ENCODE measurements at regions not wholly inside any gene's neighbourhood (a gene's known extent, or its start where the extent isn't known, plus 50 kb on each side); places are given as distances from the start of the nearest gene placed in this dataset.

DNA sequence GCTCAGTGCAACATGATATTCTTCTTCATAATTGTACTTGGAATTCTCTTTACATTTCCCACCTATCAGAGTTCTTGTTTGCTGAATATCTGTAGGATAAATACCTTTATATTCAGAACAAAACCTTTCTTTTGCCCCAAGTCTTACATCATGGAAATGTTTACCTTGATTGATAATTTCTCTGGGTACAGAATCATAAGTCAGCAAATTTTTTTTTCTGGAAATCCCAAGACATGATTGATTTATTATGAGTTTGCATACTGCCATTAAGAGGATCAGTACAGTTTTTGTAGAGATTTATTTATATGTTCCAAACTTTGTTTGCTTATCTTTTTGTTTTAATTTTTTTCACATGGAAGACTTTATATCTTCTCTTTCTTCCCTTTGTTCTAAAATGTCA is 699.8 kb upstream of the KIF2B start:
- CTCF ChIA-PET: no interaction called here
- Histone ChIP-seq H3K9me1 (replicated peaks; ENCODE audit: control insufficient read depth, extremely low read depth, insufficient read depth, low read length) (no peaks in the 10 kb centered on the region), H2AFZ (ENCODE audit: low read depth, low read length) (no peak overlapping the region), H3K27ac (ENCODE audit: insufficient read depth, low read depth, low read length) (no peak overlapping the region), H3K9me3 (replicated peaks; ENCODE audit: control insufficient read depth, insufficient read depth, low read length) (no peaks in the 10 kb centered on the region), H3K4me1 (ENCODE audit: control insufficient read depth, extremely low read depth, insufficient read depth, low read length) (no peaks in the 10 kb centered on the region), H3K4me3 (replicated peaks in 1 of 3; ENCODE audit: insufficient read depth in 1 of 3, low read depth in 1 of 3, low read length in 3 of 3) (no peak overlapping the region), H3K4me2 (ENCODE audit: insufficient read depth, low read length) (no peak overlapping the region), H4K20me1 (replicated peaks; ENCODE audit: control insufficient read depth, extremely low read depth, insufficient read depth, low read length) (no peaks in the 10 kb centered on the region), H3K36me3 (ENCODE audit: control insufficient read depth in 2 of 2, extremely low read depth in 1 of 2, insufficient read depth in 2 of 2, low read length in 2 of 2) (no peaks in the 10 kb centered on the region), H3K79me2 (ENCODE audit: control insufficient read depth, insufficient read depth, low read length) (no peaks in the 10 kb centered on the region), H3K9ac (replicated peaks; ENCODE audit: extremely low read depth, insufficient read depth, low read length) (no peak overlapping the region), H3K27me3 (ENCODE audit: control insufficient read depth in 2 of 2, insufficient read depth in 2 of 2, low read length in 2 of 2) (no peaks in the 10 kb centered on the region)
- no peak for FAIRE-seq
- POLR2A ChIA-PET: no interaction called here
- dilution Hi-C loops (cut with MboI; ENCODE audit: extremely low pct_ligation_motif_present, low sequenced_read_pairs): no loop called here
- no peak for TF ChIP-seq EZH2 (IDR thresholded peaks at IDR 0.05; ENCODE audit: borderline replicate concordance, low read depth, low read length, severe bottlenecking)
- TF ChIP-seq MYC (IDR thresholded peaks at IDR 0.05; ENCODE audit: low read depth, low read length): no peak
- no peak for TF ChIP-seq POLR2A (IDR thresholded peaks at IDR 0.05; ENCODE audit: low read depth, low read length)
- TF ChIP-seq POLR2AphosphoS5 (IDR thresholded peaks at IDR 0.05; ENCODE audit: insufficient read depth, low read depth, low read length): no peak
- TF ChIP-seq, protein P1, sequence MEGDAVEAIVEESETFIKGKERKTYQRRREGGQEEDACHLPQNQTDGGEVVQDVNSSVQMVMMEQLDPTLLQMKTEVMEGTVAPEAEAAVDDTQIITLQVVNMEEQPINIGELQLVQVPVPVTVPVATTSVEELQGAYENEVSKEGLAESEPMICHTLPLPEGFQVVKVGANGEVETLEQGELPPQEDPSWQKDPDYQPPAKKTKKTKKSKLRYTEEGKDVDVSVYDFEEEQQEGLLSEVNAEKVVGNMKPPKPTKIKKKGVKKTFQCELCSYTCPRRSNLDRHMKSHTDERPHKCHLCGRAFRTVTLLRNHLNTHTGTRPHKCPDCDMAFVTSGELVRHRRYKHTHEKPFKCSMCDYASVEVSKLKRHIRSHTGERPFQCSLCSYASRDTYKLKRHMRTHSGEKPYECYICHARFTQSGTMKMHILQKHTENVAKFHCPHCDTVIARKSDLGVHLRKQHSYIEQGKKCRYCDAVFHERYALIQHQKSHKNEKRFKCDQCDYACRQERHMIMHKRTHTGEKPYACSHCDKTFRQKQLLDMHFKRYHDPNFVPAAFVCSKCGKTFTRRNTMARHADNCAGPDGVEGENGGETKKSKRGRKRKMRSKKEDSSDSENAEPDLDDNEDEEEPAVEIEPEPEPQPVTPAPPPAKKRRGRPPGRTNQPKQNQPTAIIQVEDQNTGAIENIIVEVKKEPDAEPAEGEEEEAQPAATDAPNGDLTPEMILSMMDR (IDR thresholded peaks at IDR 0.05; ENCODE audit: extremely low read depth in 1 of 2, insufficient read depth in 1 of 2, low read depth in 1 of 2, low read length in 2 of 2): no peak
- TF ChIP-seq, protein P2, sequence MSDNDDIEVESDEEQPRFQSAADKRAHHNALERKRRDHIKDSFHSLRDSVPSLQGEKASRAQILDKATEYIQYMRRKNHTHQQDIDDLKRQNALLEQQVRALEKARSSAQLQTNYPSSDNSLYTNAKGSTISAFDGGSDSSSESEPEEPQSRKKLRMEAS (IDR thresholded peaks at IDR 0.05; ENCODE audit: insufficient read depth, insufficient read length): no peak
- no peak for TF ChIP-seq FOS (IDR thresholded peaks at IDR 0.05; ENCODE audit: borderline replicate concordance, insufficient read depth, low read length)
- TF ChIP-seq JUN (IDR thresholded peaks at IDR 0.05; ENCODE audit: borderline replicate concordance, insufficient read depth, insufficient read length, low read depth): no peak
- no peak for TF ChIP-seq GATA2 (IDR thresholded peaks at IDR 0.05; ENCODE audit: insufficient read depth, insufficient read length, low read depth, low read length)
- no TSS peak for BruUV-seq (replicated peaks)
- DNase-seq (ENCODE audit: low read depth, low spot score): no peak
- intact Hi-C loops (cut with micrococcal nuclease): no loop called here
